GM18868 (cell line): ENCODE measurements at regions not wholly inside any gene's neighbourhood (a gene's known extent, or its start where the extent isn't known, plus 50 kb on each side); places are given as distances from the start of the nearest gene placed in this dataset.
"Not testable (repeated sequence)": the region's sequence is repeated elsewhere in the genome, so short reads cannot be mapped to it uniquely, and the experiment has no call there.

ENCODE experiments used
- ATAC-seq: cut with Tn5 transposase; IDR thresholded peaks from one replicate; pipeline ENCODE4 v1.9.1; 2021; ENCODE audit warnings: mild to moderate bottlenecking, moderate library complexity; ENCODE audit not compliant: unreplicated experiment

- no peak for ATAC-seq
Measured at GRCh38 chr10:3933733-3934132, 148.7 kb upstream of the KLF6 start.

- no peak for ATAC-seq
Measured at GRCh38 chr10:3932597-3933375, 147.8 kb upstream of the KLF6 start.

- ATAC-seq, result no peak
Measured at GRCh38 chr10:3931901-3932300, 146.9 kb upstream of the KLF6 start.

GRCh38 chr10:3931224-3931623 is 146.2 kb upstream of the KLF6 start:
- ATAC-seq, result no peak

- ATAC-seq, result no peak
Measured at GRCh38 chr10:3928569-3928968, 143.6 kb upstream of the KLF6 start.

- ATAC-seq, result no peak
Measured at GRCh38 chr10:3928078-3928477, 143.1 kb upstream of the KLF6 start.

- ATAC-seq, result no peak
Measured at GRCh38 chr10:3926675-3927525, 141.9 kb upstream of the KLF6 start.

GRCh38 chr10:3926258-3926657 is 141.2 kb upstream of the KLF6 start:
- no peak for ATAC-seq

GRCh38 chr10:3925184-3925583 is 140.2 kb upstream of the KLF6 start:
- no peak for ATAC-seq

GRCh38 chr10:3924344-3924743 is 139.3 kb upstream of the KLF6 start:
- ATAC-seq, result no peak

GRCh38 chr10:3923033-3923432 is 138.0 kb upstream of the KLF6 start:
- no peak for ATAC-seq

GRCh38 chr10:3919709-3920308 is 134.8 kb upstream of the KLF6 start:
- ATAC-seq, result no peak

GRCh38 chr10:3917392-3917791 is 132.4 kb upstream of the KLF6 start:
- not testable (repeated sequence) for ATAC-seq

GRCh38 chr10:3914733-3915132 is 129.7 kb upstream of the KLF6 start:
- ATAC-seq, result no peak

GRCh38 chr10:3911713-3912442 is 126.9 kb upstream of the KLF6 start:
- no peak for ATAC-seq

GRCh38 chr10:3911241-3911640 is 126.2 kb upstream of the KLF6 start:
- no peak for ATAC-seq

GRCh38 chr10:3909339-3909738 is 124.3 kb upstream of the KLF6 start:
- ATAC-seq, result no peak

GRCh38 chr10:3908183-3908582 is 123.2 kb upstream of the KLF6 start:
- no peak for ATAC-seq

- no peak for ATAC-seq
Measured at GRCh38 chr10:3907514-3907913, 122.5 kb upstream of the KLF6 start.

- ATAC-seq, result no peak
Measured at GRCh38 chr10:3906511-3907111, 121.6 kb upstream of the KLF6 start.
